AG04449 (cell line): ENCODE measurements at regions not wholly inside any gene's neighbourhood (a gene's known extent, or its start where the extent isn't known, plus 50 kb on each side); places are given as distances from the start of the nearest gene placed in this dataset.

Experiments
- CTCF ChIA-PET: fragments of 350-600 bp; formaldehyde crosslinking; extraction: SDS; loops from one replicate; lab custom pipeline; 2021; ENCODE audit warnings: antibody characterized with exemption; lab: Yijun Ruan, JAX
- POLR2A ChIA-PET: fragments of 400-600, 350-600 bp; formaldehyde crosslinking; extraction: SDS; loops from one replicate; lab custom pipeline; 2020; ENCODE audit warnings: antibody characterized with exemption, inconsistent platforms; lab: Yijun Ruan, JAX
- DNase-seq: peaks from one replicate; pipeline ENCODE4 v3.0.0-alpha.2; 2010; ENCODE audit warnings: low read depth, low spot score
- H3K4me3 ChIP-seq: 2 replicates; pipeline ENCODE4 v1.5.1; 2011; ENCODE audit warnings: low read depth, mild to moderate bottlenecking, control low read depth, low read length
- CTCF ChIP-seq: IDR thresholded peaks from one replicate; pipeline ENCODE4 v1.5.1; 2011; ENCODE audit warnings: mild to moderate bottlenecking, moderate library complexity, low read length, control low read depth, inconsistent platforms; ENCODE audit not compliant: insufficient read depth; ENCODE audit errors: missing control alignments

- DNase-seq, result no peak
- POLR2A ChIA-PET, result no interaction called here
- no peak overlapping the region for H3K4me3 ChIP-seq
- CTCF ChIA-PET, result no interaction called here
- TF ChIP-seq CTCF, result no peak
Measured at GRCh38 chr2:2825062-2825461, 494.0 kb upstream of the MYT1L start.

GRCh38 chr2:2824588-2824987 lies 493.5 kb upstream of the MYT1L start:
- no peak for DNase-seq
- ChIA-PET POLR2A (no interaction called here), CTCF (no interaction called here)
- H3K4me3 ChIP-seq, result no peak overlapping the region
- TF ChIP-seq CTCF, result no peak

- ChIA-PET CTCF (no interaction called here), POLR2A (no interaction called here)
- no peak overlapping the region for H3K4me3 ChIP-seq
- TF ChIP-seq CTCF, result no peak
- DNase-seq, result no peak
Measured at GRCh38 chr2:2823061-2823753, 492.1 kb upstream of the MYT1L start.

- no peak for DNase-seq
- CTCF ChIA-PET, result no interaction called here
- POLR2A ChIA-PET, result no interaction called here
- no peak overlapping the region for H3K4me3 ChIP-seq
- TF ChIP-seq CTCF, result no peak
Measured at GRCh38 chr2:2822143-2822542, 491.1 kb upstream of the MYT1L start.

GRCh38 chr2:2812648-2813047 lies 481.6 kb upstream of the MYT1L start:
- H3K4me3 ChIP-seq, result no peak overlapping the region
- DNase-seq, result no peak
- ChIA-PET POLR2A (no interaction called here), CTCF (no interaction called here)
- no peak for TF ChIP-seq CTCF

- POLR2A ChIA-PET, result no interaction called here
- CTCF ChIA-PET, result no interaction called here
- H3K4me3 ChIP-seq, result no peak overlapping the region
- no peak for TF ChIP-seq CTCF
- no peak for DNase-seq
Measured at GRCh38 chr2:2812117-2812516, 481.0 kb upstream of the MYT1L start.
